Fibroblast of lung (primary cell): ENCODE measurements at regions not wholly inside any gene's neighbourhood (a gene's known extent, or its start where the extent isn't known, plus 50 kb on each side); places are given as distances from the start of the nearest gene placed in this dataset.

Source experiments
- CTCF ChIP-seq, 2 donors: IDR thresholded peaks in 1 of 2; conservative IDR thresholded peaks in 1 of 2; 1 replicate in 1 of 2; 2 replicates in 1 of 2; pipeline ENCODE4 v1.5.1; 2011 to 2012; ENCODE audit warnings: low read length in 2 of 2, control low read depth in 1 of 2, inconsistent platforms in 1 of 2, low read depth in 1 of 2, mild to moderate bottlenecking in 1 of 2
- EZH2 ChIP-seq: IDR thresholded peaks from 2 replicates; pipeline ENCODE4 v1.5.1; 2012; ENCODE audit warnings: low read length, control low read depth, mild to moderate bottlenecking; ENCODE audit errors: missing control alignments

GRCh38 chr2:118769707-118770400 lies 77.6 kb downstream of the EN1 start:
- no peak for TF ChIP-seq CTCF (conservative IDR thresholded peaks at IDR 0.05 in 1 of 2, IDR thresholded peaks at IDR 0.05 in 1 of 2; ENCODE audit: low read depth in 1 of 2, low read length in 2 of 2)
- no peak for TF ChIP-seq EZH2
